ENCODE measurements at regions not wholly inside any gene's neighbourhood (a gene's known extent, or its start where the extent isn't known, plus 50 kb on each side); places are given as distances from the start of the nearest gene placed in this dataset.
"Not testable (repeated sequence)": the region's sequence is repeated elsewhere in the genome, so short reads cannot be mapped to it uniquely, and the experiment has no call there.

DNA sequence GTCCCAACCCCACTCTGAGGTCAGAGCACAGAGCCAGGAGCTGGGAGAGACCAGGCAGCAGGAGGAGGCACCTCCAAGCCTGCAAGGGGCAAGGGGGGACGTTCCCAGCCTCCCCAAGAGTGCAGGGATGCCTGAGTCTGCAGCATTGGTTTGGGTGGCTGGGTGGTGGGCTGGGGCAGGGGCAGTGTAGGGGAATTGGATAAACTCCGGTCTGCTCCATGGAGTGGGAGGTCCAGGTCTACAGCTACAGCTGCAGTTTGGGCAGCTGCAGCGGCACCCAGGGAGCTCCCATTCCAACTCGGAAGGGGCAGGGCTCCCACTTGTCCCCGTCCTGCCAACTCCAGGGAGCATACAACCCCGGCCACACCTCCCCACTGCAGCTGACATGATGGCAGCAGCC, 617.5 kb upstream of the SEMA6D start:
- H3K56ac ChIP-seq (replicated peaks; ENCODE audit: insufficient read length, low read depth, low read length); H2BK15ac ChIP-seq (ENCODE audit: low read length); H3K27me3 ChIP-seq (replicated peaks in 1 of 4; ENCODE audit: control insufficient read depth in 3 of 4, extremely low read depth in 1 of 4, insufficient read depth in 3 of 4, low read length in 3 of 4); DNase-seq (ENCODE audit: low read depth in 1 of 2, low spot score in 2 of 2); H2BK20ac ChIP-seq (ENCODE audit: low read length); H3K23me2 ChIP-seq (ENCODE audit: low read depth, low read length); H3K27ac ChIP-seq (ENCODE audit: low read depth, low read length); H4K91ac ChIP-seq (replicated peaks; ENCODE audit: insufficient read length, low read length); H2BK12ac ChIP-seq (ENCODE audit: low read depth, low read length); H2AK5ac ChIP-seq (ENCODE audit: low read depth, low read length); H3K4me1 ChIP-seq (replicated peaks in 1 of 4; ENCODE audit: control insufficient read depth in 3 of 4, insufficient read depth in 4 of 4, low read length in 3 of 4); H3K18ac ChIP-seq (ENCODE audit: extremely low read depth, low read length); H3K79me1 ChIP-seq (ENCODE audit: low read depth, low read length); H3K79me2 ChIP-seq (ENCODE audit: control insufficient read depth in 1 of 2, insufficient read depth in 2 of 2, low read length in 2 of 2); H2BK5ac ChIP-seq (ENCODE audit: low read depth, low read length); H3K4me3 ChIP-seq (ENCODE audit: extremely low read depth in 1 of 4, insufficient read depth in 2 of 4, low read depth in 3 of 4, low read length in 4 of 4); H2AFZ ChIP-seq (ENCODE audit: low read length); FAIRE-seq; H4K20me1 ChIP-seq (replicated peaks in 1 of 2; ENCODE audit: control insufficient read depth in 1 of 2, insufficient read depth in 2 of 2, low read length in 2 of 2); H3K36me3 ChIP-seq (ENCODE audit: control insufficient read depth in 2 of 4, insufficient read depth in 4 of 4, low read length in 3 of 4); H3K9me3 ChIP-seq (ENCODE audit: insufficient read depth in 2 of 2, low read depth in 1 of 2, low read length in 1 of 2); H4K5ac ChIP-seq (ENCODE audit: insufficient read length, low read depth, low read length); H3K4me2 ChIP-seq (ENCODE audit: insufficient read depth in 1 of 2, low read depth in 2 of 2, low read length in 2 of 2); POLR2A ChIA-PET (ENCODE audit: partially characterized antibody); H2BK120ac ChIP-seq (replicated peaks; ENCODE audit: low read depth, low read length); H4K8ac ChIP-seq (ENCODE audit: extremely low read depth, insufficient read depth, low read length); H3K9ac ChIP-seq (replicated peaks in 1 of 4; ENCODE audit: extremely low read depth in 1 of 4, low read depth in 3 of 4, low read length in 3 of 4); H3K23ac ChIP-seq (ENCODE audit: insufficient read length); H3K4ac ChIP-seq (replicated peaks; ENCODE audit: insufficient read length, low read depth, low read length); H3K14ac ChIP-seq (ENCODE audit: insufficient read length): not testable (repeated sequence)
- WGBS, 2 experiments (ENCODE audit: extremely low coverage in 1 of 2, insufficient coverage in 1 of 2, insufficient read length in 1 of 2, insufficient replicate concordance in 2 of 2, low coverage in 1 of 2, low lambda C conversion rate in 2 of 2, missing lambda C conversion rate in 1 of 2) = 92% methylated on average over 1 of the region's 6 CpGs; no CpG with 5 or more reads in 1 of the 2 experiments
- CTCF ChIA-PET (ENCODE audit: partially characterized antibody) = interaction anchor here (1.0 kb wide), 1 partner anchor 104 kb away, joined by 3 read pairs; no protein-coding TSS in a partner anchor

DNA sequence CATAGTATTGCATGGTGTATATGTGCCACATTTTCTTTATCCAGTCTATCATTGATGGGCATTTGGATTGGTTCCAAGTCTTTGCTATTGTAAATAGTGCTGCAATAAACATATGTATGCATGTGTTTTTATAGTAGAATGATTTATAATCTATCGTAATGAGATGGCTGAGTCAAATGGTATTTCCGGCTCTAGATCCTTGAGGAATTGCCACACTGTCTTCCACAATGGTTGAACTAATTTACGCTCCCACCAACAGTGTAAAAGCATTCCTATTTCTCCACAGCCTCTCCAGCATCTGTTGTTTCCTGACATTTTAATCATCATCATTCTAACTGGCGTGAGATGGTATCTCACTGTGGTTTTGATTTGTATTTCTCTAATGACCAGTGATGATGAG, 608.5 kb upstream of the SEMA6D start:
- POLR2A ChIA-PET (ENCODE audit: partially characterized antibody); H3K56ac ChIP-seq (replicated peaks; ENCODE audit: insufficient read length, low read depth, low read length); H3K18ac ChIP-seq (ENCODE audit: extremely low read depth, low read length); H3K79me2 ChIP-seq (ENCODE audit: control insufficient read depth in 1 of 2, insufficient read depth in 2 of 2, low read length in 2 of 2); H3K4me3 ChIP-seq (ENCODE audit: extremely low read depth in 1 of 4, insufficient read depth in 2 of 4, low read depth in 3 of 4, low read length in 4 of 4); H3K79me1 ChIP-seq (ENCODE audit: low read depth, low read length); H3K14ac ChIP-seq (ENCODE audit: insufficient read length); H2BK20ac ChIP-seq (ENCODE audit: low read length); H2AFZ ChIP-seq (ENCODE audit: low read length); H3K36me3 ChIP-seq (ENCODE audit: control insufficient read depth in 2 of 4, insufficient read depth in 4 of 4, low read length in 3 of 4); H4K5ac ChIP-seq (ENCODE audit: insufficient read length, low read depth, low read length); H3K4ac ChIP-seq (replicated peaks; ENCODE audit: insufficient read length, low read depth, low read length); H2BK15ac ChIP-seq (ENCODE audit: low read length); H2BK5ac ChIP-seq (ENCODE audit: low read depth, low read length); H3K9ac ChIP-seq (replicated peaks in 1 of 4; ENCODE audit: extremely low read depth in 1 of 4, low read depth in 3 of 4, low read length in 3 of 4); H4K91ac ChIP-seq (replicated peaks; ENCODE audit: insufficient read length, low read length); CTCF ChIA-PET (ENCODE audit: partially characterized antibody); H3K4me2 ChIP-seq (ENCODE audit: insufficient read depth in 1 of 2, low read depth in 2 of 2, low read length in 2 of 2); H4K20me1 ChIP-seq (replicated peaks in 1 of 2; ENCODE audit: control insufficient read depth in 1 of 2, insufficient read depth in 2 of 2, low read length in 2 of 2); H3K27ac ChIP-seq (ENCODE audit: low read depth, low read length); H2AK5ac ChIP-seq (ENCODE audit: low read depth, low read length); H3K9me3 ChIP-seq (ENCODE audit: insufficient read depth in 2 of 2, low read depth in 1 of 2, low read length in 1 of 2); H3K27me3 ChIP-seq (replicated peaks in 1 of 4; ENCODE audit: control insufficient read depth in 3 of 4, extremely low read depth in 1 of 4, insufficient read depth in 3 of 4, low read length in 3 of 4); H3K23ac ChIP-seq (ENCODE audit: insufficient read length); H3K4me1 ChIP-seq (replicated peaks in 1 of 4; ENCODE audit: control insufficient read depth in 3 of 4, insufficient read depth in 4 of 4, low read length in 3 of 4); H4K8ac ChIP-seq (ENCODE audit: extremely low read depth, insufficient read depth, low read length); H2BK12ac ChIP-seq (ENCODE audit: low read depth, low read length); H2BK120ac ChIP-seq (replicated peaks; ENCODE audit: low read depth, low read length); DNase-seq (ENCODE audit: low read depth in 1 of 2, low spot score in 2 of 2); H3K23me2 ChIP-seq (ENCODE audit: low read depth, low read length); FAIRE-seq: not testable (repeated sequence)
- WGBS, 2 experiments (ENCODE audit: extremely low coverage in 1 of 2, insufficient coverage in 1 of 2, insufficient read length in 1 of 2, insufficient replicate concordance in 2 of 2, low coverage in 1 of 2, low lambda C conversion rate in 2 of 2, missing lambda C conversion rate in 1 of 2) = 97% methylated on average over 4 of the region's 4 CpGs; no CpG with 5 or more reads in 1 of the 2 experiments

Measured in H1 (cell line).